PC-3 (cell line): ENCODE measurements at regions not wholly inside any gene's neighbourhood (a gene's known extent, or its start where the extent isn't known, plus 50 kb on each side); places are given as distances from the start of the nearest gene placed in this dataset.

Source experiments
- ATAC-seq: fragments of 200-7000 bp; cut with Tn5 transposase; 2 replicates; pipeline ENCODE4 v1.9.1; 2020; ENCODE audit warnings: mild to moderate bottlenecking, moderate library complexity
- BruUV-seq: library from RNA; stranded (reverse); fragments of 400-500 nt; replicated peaks from 2 replicates; lab custom pipeline; 2021; lab: Mats Ljungman, UMichigan
- CTCF ChIA-PET: fragments of 300-600 bp; sonication (Branson Sonifier 250); formaldehyde crosslinking; loops from one replicate; lab custom pipeline; 2022; ENCODE audit warnings: antibody characterized with exemption; lab: Charles Lee
- POLR2A ChIA-PET: fragments of 300-600 bp; sonication (Branson Sonifier 250); formaldehyde crosslinking; loops from one replicate; lab custom pipeline; 2022; ENCODE audit warnings: antibody characterized with exemption; ENCODE audit not compliant: unreplicated experiment; lab: Charles Lee
- DNase-seq: peaks from one replicate; pipeline ENCODE4 v3.0.0-alpha.2; 2015
- H2AFZ ChIP-seq: fragments of 300-600 bp; sonication (generic); 2 replicates; pipeline ENCODE4 v1.6.0; 2016; ENCODE audit warnings: antibody characterized with exemption, low read length
- H3F3A ChIP-seq: fragments of 300-600 bp; sonication (generic); one replicate; pipeline ENCODE4 v1.6.0; 2017; ENCODE audit warnings: antibody characterized with exemption, low read length, control low read depth, mild to moderate bottlenecking; ENCODE audit not compliant: unreplicated experiment
- H3K27ac ChIP-seq: fragments of 300-600 bp; sonication (generic); 2 replicates; pipeline ENCODE4 v1.5.1; 2016; ENCODE audit warnings: mild to moderate bottlenecking, low read length
- H3K27me3 ChIP-seq: fragments of 300-600 bp; sonication (generic); 2 replicates; pipeline ENCODE4 v1.6.1; 2016; ENCODE audit warnings: low read length, mixed read lengths
- H3K36me3 ChIP-seq: fragments of 300-600 bp; sonication (generic); 2 replicates; pipeline ENCODE4 v1.6.1; 2016; ENCODE audit warnings: low read depth, mixed run types, low read length, mixed read lengths
- H3K4me1 ChIP-seq: fragments of 300-600 bp; sonication (generic); 2 replicates; pipeline ENCODE4 v1.5.1; 2016; ENCODE audit warnings: low read length; ENCODE audit not compliant: insufficient read depth
- H3K4me2 ChIP-seq: fragments of 300-600 bp; sonication (generic); 2 replicates; pipeline ENCODE4 v1.6.0; 2016; ENCODE audit warnings: low read length
- H3K4me3 ChIP-seq: fragments of 300-600 bp; sonication (generic); 2 replicates; pipeline ENCODE4 v1.5.1; 2016; ENCODE audit warnings: mild to moderate bottlenecking, low read length, mixed read lengths
- H3K79me2 ChIP-seq: fragments of 300-600 bp; sonication (generic); 2 replicates; pipeline ENCODE4 v1.6.1; 2017; ENCODE audit warnings: low read length, mixed read lengths
- H3K9ac ChIP-seq: fragments of 300-600 bp; sonication (generic); 2 replicates; pipeline ENCODE4 v1.6.0; 2016; ENCODE audit warnings: mild to moderate bottlenecking, low read length
- H3K9me2 ChIP-seq: fragments of 300-600 bp; sonication (generic); replicated peaks from 2 replicates; pipeline ENCODE4 v1.6.1; 2016; ENCODE audit warnings: mixed run types, low read length, mixed read lengths
- H3K9me3 ChIP-seq: fragments of 300-600 bp; sonication (generic); 2 replicates; pipeline ENCODE4 v1.6.1; 2016; ENCODE audit warnings: low read length, mixed read lengths
- H4K20me1 ChIP-seq: fragments of 300-600 bp; sonication (generic); 2 replicates; pipeline ENCODE4 v1.6.1; 2016; ENCODE audit warnings: low read length, mixed read lengths
- CTCF ChIP-seq: fragments of 300-600 bp; sonication (generic); conservative IDR thresholded peaks from 2 replicates; pipeline ENCODE4 v1.5.1; 2017; ENCODE audit warnings: antibody characterized with exemption, low read depth, mild to moderate bottlenecking, low read length
- EZH2 ChIP-seq: fragments of 300-600 bp; sonication (generic); IDR thresholded peaks from one replicate; pipeline ENCODE4 v1.6.1; 2017; ENCODE audit warnings: antibody characterized with exemption, mild to moderate bottlenecking, low read length; ENCODE audit not compliant: unreplicated experiment
- EZH2phosphoT487 ChIP-seq: fragments of 300-600 bp; sonication (generic); IDR thresholded peaks from 2 replicates; pipeline ENCODE4 v1.6.1; 2018; ENCODE audit warnings: mild to moderate bottlenecking, antibody characterized with exemption, low read length, borderline replicate concordance
- intact Hi-C: fragments of 100-400 bp; cut with micrococcal nuclease; formaldehyde crosslinking; loops from 2 replicates; pipeline ENCODE4 v1.9.0; 2023

GRCh38 chr10:33506838-33507661 lies 172.6 kb upstream of the NRP1 start:
- no peak for TF ChIP-seq EZH2phosphoT487
- Histone ChIP-seq H3F3A (peaks cover 9% of the 10 kb centered on the region), H3K9ac (no peak overlapping the region), H3K9me2 (no peaks in the 10 kb centered on the region), H2AFZ (no peak overlapping the region), H3K4me3 (no peak overlapping the region), H3K36me3 (no peaks in the 10 kb centered on the region), H3K9me3 (no peaks in the 10 kb centered on the region), H3K27ac (no peak overlapping the region), H3K4me1 (peaks cover 28% of the 10 kb centered on the region), H4K20me1 (no peaks in the 10 kb centered on the region), H3K27me3 (no peaks in the 10 kb centered on the region), H3K4me2 (no peak overlapping the region), H3K79me2 (no peaks in the 10 kb centered on the region)
- intact Hi-C loops, result no loop called here
- ChIA-PET CTCF (no interaction called here), POLR2A (no interaction called here)
- no TSS peak for BruUV-seq
- DNase-seq (no peak), ATAC-seq (no peak)

GRCh38 chr10:33506391-33506790 lies 171.9 kb upstream of the NRP1 start:
- no peak for DNase-seq
- ATAC-seq, result no peak
- ChIA-PET CTCF (no interaction called here), POLR2A (no interaction called here)
- no peaks in the 10 kb centered on the region for H3K27me3 ChIP-seq
- H3K9me2 ChIP-seq, result no peaks in the 10 kb centered on the region
- H3K9ac ChIP-seq, result no peak overlapping the region
- no peaks in the 10 kb centered on the region for H3K36me3 ChIP-seq
- TF ChIP-seq CTCF, result no peak
- no peak for TF ChIP-seq EZH2
- no peak for TF ChIP-seq EZH2phosphoT487
- H3K4me3 ChIP-seq, result no peak overlapping the region
- no peaks in the 10 kb centered on the region for H4K20me1 ChIP-seq
- BruUV-seq, result no TSS peak
- H3K79me2 ChIP-seq, result no peaks in the 10 kb centered on the region
- H3K4me1 ChIP-seq, result peaks cover 28% of the 10 kb centered on the region
- H3K9me3 ChIP-seq, result no peaks in the 10 kb centered on the region
- no peak overlapping the region for H3K27ac ChIP-seq
- H2AFZ ChIP-seq, result no peak overlapping the region
- H3K4me2 ChIP-seq, result no peak overlapping the region
- peaks cover 9% of the 10 kb centered on the region for H3F3A ChIP-seq
- intact Hi-C loops, result no loop called here

GRCh38 chr10:33501161-33501560 lies 166.7 kb upstream of the NRP1 start:
- Histone ChIP-seq H3K4me2 (no peak overlapping the region), H3K4me3 (no peak overlapping the region), H3K27ac (no peak overlapping the region), H4K20me1 (no peaks in the 10 kb centered on the region), H3K4me1 (no peaks in the 10 kb centered on the region), H3K79me2 (no peaks in the 10 kb centered on the region), H2AFZ (no peak overlapping the region), H3K27me3 (no peaks in the 10 kb centered on the region), H3K9ac (no peak overlapping the region), H3K9me3 (no peaks in the 10 kb centered on the region), H3K9me2 (no peaks in the 10 kb centered on the region), H3K36me3 (no peaks in the 10 kb centered on the region), H3F3A (no peaks in the 10 kb centered on the region)
- intact Hi-C loops, result no loop called here
- ChIA-PET POLR2A (no interaction called here), CTCF (no interaction called here)
- BruUV-seq, result no TSS peak
- DNase-seq (no peak), ATAC-seq (no peak)
- TF ChIP-seq EZH2 (no peak), CTCF (no peak), EZH2phosphoT487 (no peak)
